WTC11 (cell line): ENCODE measurements at regions not wholly inside any gene's neighbourhood (a gene's known extent, or its start where the extent isn't known, plus 50 kb on each side); places are given as distances from the start of the nearest gene placed in this dataset.

Experiments
- ATAC-seq: fragments of 200-7000 bp; cut with Tn5 transposase; 2 replicates; pipeline ENCODE4 v1.10.0; 2021; ENCODE audit warnings: mild to moderate bottlenecking, moderate library complexity
- CTCF ChIA-PET: fragments of 300-600 bp; sonication (Branson Sonifier 250); formaldehyde crosslinking; loops from one replicate; lab custom pipeline; 2021; ENCODE audit warnings: antibody characterized with exemption; lab: Charles Lee
- POLR2A ChIA-PET: fragments of 350-600 bp; sonication (Branson Sonifier 250); formaldehyde crosslinking; loops from one replicate; lab custom pipeline; 2021; ENCODE audit warnings: antibody characterized with exemption; lab: Charles Lee
- DNase-seq: peaks from one replicate; pipeline ENCODE4 v3.0.0; 2021; ENCODE audit warnings: low spot score
- H3K27ac Mint-ChIP-seq: 2 replicates; pipeline ENCODE4 v1.8.0; 2021; ENCODE audit warnings: mixed read lengths
- H3K27me3 Mint-ChIP-seq: 2 replicates; pipeline ENCODE4 v1.8.0; 2021; ENCODE audit warnings: low read depth, mild to moderate bottlenecking, moderate library complexity, mixed read lengths
- H3K36me3 Mint-ChIP-seq: 2 replicates; pipeline ENCODE4 v1.8.0; 2021; ENCODE audit warnings: mixed read lengths
- H3K4me1 Mint-ChIP-seq: 2 replicates; pipeline ENCODE4 v1.8.0; 2022; ENCODE audit warnings: mixed read lengths
- H3K4me3 Mint-ChIP-seq: 2 replicates; pipeline ENCODE4 v1.8.0; 2021; ENCODE audit warnings: mild to moderate bottlenecking, moderate library complexity, mixed read lengths
- H3K9me3 Mint-ChIP-seq: 2 replicates; pipeline ENCODE4 v1.8.0; 2021; ENCODE audit warnings: mixed read lengths
- AR ChIP-seq: fragments of 250-450 bp; sonication (Bioruptor Pico); IDR thresholded peaks from 2 replicates; pipeline ENCODE4 v1.9.0; 2021; ENCODE audit warnings: mild to moderate bottlenecking
- ATF6 ChIP-seq: sonication (generic); formaldehyde crosslinking; IDR thresholded peaks from 2 replicates; pipeline ENCODE4 v1.8.1; 2023; ENCODE audit warnings: mild to moderate bottlenecking, missing genetic modification reagents
- CREM ChIP-seq: sonication (generic); formaldehyde crosslinking; IDR thresholded peaks from 2 replicates; pipeline ENCODE4 v1.8.1; 2022; ENCODE audit warnings: mild to moderate bottlenecking, missing genetic modification reagents, moderate library complexity
- ELF4 ChIP-seq: sonication (generic); formaldehyde crosslinking; IDR thresholded peaks from 2 replicates; pipeline ENCODE4 v1.8.1; 2022; ENCODE audit warnings: low read depth, mild to moderate bottlenecking, moderate library complexity, missing genetic modification reagents
- ERG ChIP-seq: fragments of 250-450 bp; sonication (Bioruptor Pico); IDR thresholded peaks from 2 replicates; pipeline ENCODE4 v1.8.0; 2021; ENCODE audit warnings: mild to moderate bottlenecking
- FOXP4 ChIP-seq: sonication (generic); formaldehyde crosslinking; IDR thresholded peaks from 2 replicates; pipeline ENCODE4 v1.8.0; 2022; ENCODE audit warnings: mild to moderate bottlenecking, missing genetic modification reagents
- NR1H2 ChIP-seq: sonication (generic); formaldehyde crosslinking; IDR thresholded peaks from 2 replicates; pipeline ENCODE4 v1.9.0; 2021; ENCODE audit warnings: mild to moderate bottlenecking, moderate library complexity, missing genetic modification reagents
- NR2C2 ChIP-seq: sonication (generic); formaldehyde crosslinking; IDR thresholded peaks from 2 replicates; pipeline ENCODE4 v1.8.0; 2022; ENCODE audit warnings: mild to moderate bottlenecking, missing genetic modification reagents
- SOX15 ChIP-seq: fragments of 250-450 bp; sonication (Bioruptor Pico); IDR thresholded peaks from 2 replicates; pipeline ENCODE4 v1.9.0; 2021; ENCODE audit warnings: mild to moderate bottlenecking
- ZBTB43 ChIP-seq: sonication (generic); formaldehyde crosslinking; IDR thresholded peaks from 2 replicates; pipeline ENCODE4 v1.8.1; 2023; ENCODE audit warnings: mild to moderate bottlenecking, missing genetic modification reagents
- ZMAT4 ChIP-seq: fragments of 250-450 bp; sonication (Bioruptor Pico); IDR thresholded peaks from 2 replicates; pipeline ENCODE4 v1.9.0; 2021; ENCODE audit warnings: mild to moderate bottlenecking
- ZNF219 ChIP-seq: sonication (generic); formaldehyde crosslinking; IDR thresholded peaks from 2 replicates; pipeline ENCODE4 v1.8.0; 2023; ENCODE audit warnings: missing genetic modification reagents, mild to moderate bottlenecking, borderline replicate concordance
- ZNF425 ChIP-seq: fragments of 250-450 bp; sonication (Bioruptor Pico); conservative IDR thresholded peaks from 2 replicates; pipeline ENCODE4 v1.9.0; 2021; ENCODE audit warnings: mild to moderate bottlenecking
- ZNF512 ChIP-seq: sonication (generic); formaldehyde crosslinking; IDR thresholded peaks from 2 replicates; pipeline ENCODE4 v1.8.1; 2022; ENCODE audit warnings: missing genetic modification reagents, borderline replicate concordance

GRCh38 chr3:31137718-31138465 is 243.4 kb upstream of the GADL1 start:
- DNase-seq = no peak
- POLR2A ChIA-PET = no interaction called here

GRCh38 chr3:31140470-31140869 is 246.0 kb upstream of the GADL1 start:
- ChIA-PET POLR2A (no interaction called here), CTCF (no interaction called here)
- H3K4me1 Mint-ChIP-seq = peaks cover 65% of the 10 kb centered on the region
- DNase-seq (no peak), ATAC-seq (no peak)
- H3K27ac Mint-ChIP-seq = no peak overlapping the region
- H3K4me3 Mint-ChIP-seq = no peak overlapping the region
- H3K27me3 Mint-ChIP-seq = no peaks in the 10 kb centered on the region
- peaks cover 7% of the 10 kb centered on the region for H3K36me3 Mint-ChIP-seq
- H3K9me3 Mint-ChIP-seq = peaks cover 13% of the 10 kb centered on the region
- TF ChIP-seq ZMAT4 = no peak
- TF ChIP-seq SOX15 (CRISPR knock-in tag) = no peak
- TF ChIP-seq AR (CRISPR knock-in tag) = no peak
- no peak for TF ChIP-seq ELF4 (CRISPR knock-in tag)
- TF ChIP-seq ZBTB43 (CRISPR knock-in tag) = no peak
- TF ChIP-seq CREM (CRISPR knock-in tag) = no peak
- no peak for TF ChIP-seq NR1H2 (CRISPR knock-in tag)
- TF ChIP-seq ZNF425 = no peak
- TF ChIP-seq NR2C2 = no peak
- TF ChIP-seq ZNF512 (CRISPR knock-in tag) = no peak

More at GRCh38 chr3:31137718-31138465, 243.4 kb upstream of the GADL1 start:
- H3K36me3 Mint-ChIP-seq = no peaks in the 10 kb centered on the region
- no peak for TF ChIP-seq ERG (CRISPR knock-in tag)
- TF ChIP-seq ZNF219 = no peak
- TF ChIP-seq FOXP4 (CRISPR knock-in tag) = no peak
- no peak for TF ChIP-seq ATF6 (CRISPR knock-in tag)
- CTCF ChIA-PET = no interaction called here
- peaks cover 5% of the 10 kb centered on the region for H3K9me3 Mint-ChIP-seq
- no peak overlapping the region for H3K4me3 Mint-ChIP-seq
- H3K27me3 Mint-ChIP-seq = no peaks in the 10 kb centered on the region
- ATAC-seq = no peak
- peaks cover 52% of the 10 kb centered on the region for H3K4me1 Mint-ChIP-seq
- H3K27ac Mint-ChIP-seq = no peak overlapping the region; the same call in 1 of the 2 replicates
